DOHH2 (cell line): ENCODE measurements at regions not wholly inside any gene's neighbourhood (a gene's known extent, or its start where the extent isn't known, plus 50 kb on each side); places are given as distances from the start of the nearest gene placed in this dataset.

Source experiments
- H3F3A ChIP-seq: fragments of 200-600 bp; sonication (generic), shearing (Covaris generic); 2 replicates; pipeline ENCODE4 v1.6.0; 2016; ENCODE audit warnings: antibody characterized with exemption, mild to moderate bottlenecking; ENCODE audit not compliant: control insufficient read depth, insufficient read depth
- H3K27ac ChIP-seq: fragments of 200-600 bp; sonication (generic); 2 replicates; pipeline ENCODE4 v1.5.1; 2014; ENCODE audit warnings: low read depth, mild to moderate bottlenecking, low read length, moderate library complexity
- H3K27me3 ChIP-seq: fragments of 200-600 bp; sonication (generic); 2 replicates; pipeline ENCODE4 v1.6.1; 2014; ENCODE audit warnings: mild to moderate bottlenecking, low read length, mixed read lengths; ENCODE audit not compliant: control insufficient read depth
- H3K36me3 ChIP-seq: fragments of 200-600 bp; sonication (generic); 2 replicates; pipeline ENCODE4 v1.6.1; 2014; ENCODE audit warnings: mild to moderate bottlenecking, low read length, moderate library complexity, mixed read lengths; ENCODE audit not compliant: control insufficient read depth
- H3K4me1 ChIP-seq: fragments of 200-600 bp; sonication (generic); 2 replicates; pipeline ENCODE4 v1.6.1; 2014; ENCODE audit warnings: mild to moderate bottlenecking, low read length, mixed read lengths; ENCODE audit not compliant: control insufficient read depth
- H3K4me2 ChIP-seq: fragments of 200-600 bp; sonication (generic); 2 replicates; pipeline ENCODE4 v1.6.0; 2014; ENCODE audit warnings: mild to moderate bottlenecking, low read length, moderate library complexity
- H3K4me3 ChIP-seq: fragments of 200-600 bp; sonication (generic); 2 replicates; pipeline ENCODE4 v1.5.1; 2014; ENCODE audit warnings: mild to moderate bottlenecking, low read length, mixed read lengths
- H3K79me2 ChIP-seq: fragments of 200-600 bp; sonication (generic); 2 replicates; pipeline ENCODE4 v1.6.1; 2014; ENCODE audit warnings: mild to moderate bottlenecking, low read length, mixed read lengths; ENCODE audit not compliant: control insufficient read depth
- H3K9me2 ChIP-seq: fragments of 200-600 bp; sonication (generic); replicated peaks from 2 replicates; pipeline ENCODE4 v1.6.1; 2014; ENCODE audit warnings: mild to moderate bottlenecking, low read length, mixed read lengths; ENCODE audit not compliant: control insufficient read depth
- H3K9me3 ChIP-seq: fragments of 200-600 bp; sonication (generic); 2 replicates; pipeline ENCODE4 v1.6.1; 2014; ENCODE audit warnings: antibody characterized with exemption, low read length, mixed read lengths; ENCODE audit not compliant: control insufficient read depth, insufficient read depth
- H4K20me1 ChIP-seq: fragments of 200-600 bp; sonication (generic); 2 replicates; pipeline ENCODE4 v1.6.0; 2014; ENCODE audit warnings: low read depth, mild to moderate bottlenecking, antibody characterized with exemption, low read length, moderate library complexity; ENCODE audit not compliant: control insufficient read depth, insufficient read depth
- EZH2phosphoT487 ChIP-seq: fragments of 200-600 bp; sonication (generic); IDR thresholded peaks from 2 replicates; pipeline ENCODE4 v1.6.1; 2017; ENCODE audit warnings: borderline replicate concordance, mild to moderate bottlenecking, antibody characterized with exemption, low read length, moderate library complexity, mixed read lengths
- TF ChIP-seq, protein P1 (sequence below): fragments of 200-600 bp; sonication (generic); IDR thresholded peaks from one replicate; pipeline ENCODE4 v1.5.1; 2014; ENCODE audit warnings: antibody characterized with exemption, mild to moderate bottlenecking, low read depth, low read length; ENCODE audit not compliant: poor library complexity, severe bottlenecking

- Histone ChIP-seq H3K27me3 (no peaks in the 10 kb centered on the region), H3K4me2 (no peak overlapping the region), H3K4me3 (no peak overlapping the region), H3K4me1 (no peaks in the 10 kb centered on the region), H3K27ac (no peak overlapping the region), H3F3A (no peaks in the 10 kb centered on the region), H4K20me1 (no peaks in the 10 kb centered on the region), H3K79me2 (no peaks in the 10 kb centered on the region), H3K9me3 (no peaks in the 10 kb centered on the region), H3K9me2 (no peaks in the 10 kb centered on the region), H3K36me3 (no peaks in the 10 kb centered on the region)
- TF ChIP-seq EZH2phosphoT487 = no peak
- TF ChIP-seq, protein P1, sequence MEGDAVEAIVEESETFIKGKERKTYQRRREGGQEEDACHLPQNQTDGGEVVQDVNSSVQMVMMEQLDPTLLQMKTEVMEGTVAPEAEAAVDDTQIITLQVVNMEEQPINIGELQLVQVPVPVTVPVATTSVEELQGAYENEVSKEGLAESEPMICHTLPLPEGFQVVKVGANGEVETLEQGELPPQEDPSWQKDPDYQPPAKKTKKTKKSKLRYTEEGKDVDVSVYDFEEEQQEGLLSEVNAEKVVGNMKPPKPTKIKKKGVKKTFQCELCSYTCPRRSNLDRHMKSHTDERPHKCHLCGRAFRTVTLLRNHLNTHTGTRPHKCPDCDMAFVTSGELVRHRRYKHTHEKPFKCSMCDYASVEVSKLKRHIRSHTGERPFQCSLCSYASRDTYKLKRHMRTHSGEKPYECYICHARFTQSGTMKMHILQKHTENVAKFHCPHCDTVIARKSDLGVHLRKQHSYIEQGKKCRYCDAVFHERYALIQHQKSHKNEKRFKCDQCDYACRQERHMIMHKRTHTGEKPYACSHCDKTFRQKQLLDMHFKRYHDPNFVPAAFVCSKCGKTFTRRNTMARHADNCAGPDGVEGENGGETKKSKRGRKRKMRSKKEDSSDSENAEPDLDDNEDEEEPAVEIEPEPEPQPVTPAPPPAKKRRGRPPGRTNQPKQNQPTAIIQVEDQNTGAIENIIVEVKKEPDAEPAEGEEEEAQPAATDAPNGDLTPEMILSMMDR = no peak
These were observed 337.1 kb upstream of the MMADHC start for GRCh38 chr2:149924549-149925213.

DNA sequence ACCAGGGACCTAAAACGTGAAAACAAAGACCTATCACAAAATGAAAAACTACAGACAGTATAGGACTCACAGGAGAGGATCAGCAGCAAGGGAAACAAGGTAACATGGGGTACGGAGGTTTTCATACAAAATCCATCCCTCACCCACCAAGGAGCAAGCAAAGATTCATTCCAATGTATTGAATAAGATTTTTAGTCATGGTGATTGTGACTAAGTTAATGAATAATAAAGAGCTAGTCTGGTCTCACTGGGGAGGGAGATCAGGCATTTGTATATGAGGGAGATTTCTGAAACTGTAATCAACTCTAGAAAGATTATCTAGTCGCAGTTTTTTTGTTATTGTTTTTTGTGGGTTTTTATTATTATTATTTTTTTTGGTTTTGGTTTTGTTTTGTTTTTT is 336.5 kb upstream of the MMADHC start:
- TF ChIP-seq EZH2phosphoT487 = no peak
- TF ChIP-seq, protein P1 = no peak
- Histone ChIP-seq H3K27ac (no peak overlapping the region), H3K27me3 (no peaks in the 10 kb centered on the region), H3K4me1 (no peaks in the 10 kb centered on the region), H3K9me3 (no peaks in the 10 kb centered on the region), H3K9me2 (no peaks in the 10 kb centered on the region), H3K36me3 (no peaks in the 10 kb centered on the region), H4K20me1 (no peaks in the 10 kb centered on the region), H3K79me2 (no peaks in the 10 kb centered on the region), H3K4me3 (no peak overlapping the region), H3F3A (no peaks in the 10 kb centered on the region), H3K4me2 (no peak overlapping the region)

DNA sequence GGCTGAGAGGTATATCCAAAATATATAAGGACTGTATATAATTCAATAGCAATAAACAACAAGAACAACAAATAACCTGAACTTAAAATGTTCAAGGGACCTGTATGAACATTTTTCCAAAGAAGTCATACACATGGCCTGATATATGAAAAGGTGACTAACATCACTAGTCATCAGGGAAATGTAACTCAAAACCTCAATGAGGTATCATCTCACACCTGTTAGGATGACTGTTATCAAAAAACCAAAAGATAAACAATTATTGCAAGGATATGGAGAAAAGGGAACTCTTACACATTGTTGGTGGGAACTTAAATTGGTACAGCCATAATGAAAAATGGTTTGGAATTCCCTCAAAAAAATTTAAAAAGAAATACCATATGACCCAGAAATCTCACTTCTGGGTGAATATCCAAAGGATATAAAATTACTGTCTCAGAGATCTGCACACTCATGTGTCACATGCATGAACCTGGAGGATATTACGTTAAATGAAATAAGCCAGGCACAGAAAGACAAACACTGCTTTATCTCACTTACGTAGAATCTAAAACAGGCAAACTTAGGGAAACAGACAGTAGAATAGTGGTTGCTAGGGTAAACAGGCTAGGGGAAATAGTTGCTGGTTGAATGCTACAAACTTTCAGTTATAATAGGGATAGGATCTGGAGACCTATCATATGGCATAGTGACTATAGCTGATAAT is 334.5 kb upstream of the MMADHC start:
- no peaks in the 10 kb centered on the region for H4K20me1 ChIP-seq
- no peaks in the 10 kb centered on the region for H3K4me1 ChIP-seq
- no peaks in the 10 kb centered on the region for H3K36me3 ChIP-seq
- no peak overlapping the region for H3K4me2 ChIP-seq
- no peaks in the 10 kb centered on the region for H3K9me3 ChIP-seq
- TF ChIP-seq, protein P1 = no peak
- no peak for TF ChIP-seq EZH2phosphoT487
- H3K4me3 ChIP-seq = no peak overlapping the region
- H3K27me3 ChIP-seq = no peaks in the 10 kb centered on the region
- no peaks in the 10 kb centered on the region for H3K79me2 ChIP-seq
- no peaks in the 10 kb centered on the region for H3F3A ChIP-seq
- H3K27ac ChIP-seq = no peak overlapping the region
- H3K9me2 ChIP-seq = no peaks in the 10 kb centered on the region
